Right cardiac atrium (tissue), 5 donors: ENCODE measurements at regions not wholly inside any gene's neighbourhood (a gene's known extent, or its start where the extent isn't known, plus 50 kb on each side); places are given as distances from the start of the nearest gene placed in this dataset.

Source experiments
- ATAC-seq, 2 donors: fragments of 200-7000 bp; cut with Tn5 transposase; one replicate each; pipeline versions ENCODE4 v1.8.0 to v1.9.1; 2020; ENCODE audit warnings: moderate library complexity in 2 of 2, mild to moderate bottlenecking in 1 of 2
- DNase-seq, 3 donors: peaks; one replicate each; pipeline ENCODE4 v3.0.0-alpha.2; 2020
- H3K27ac ChIP-seq: one replicate; pipeline ENCODE4 v1.5.1; 2013; ENCODE audit warnings: mild to moderate bottlenecking, low read length, control low read depth, moderate library complexity
- H3K27me3 ChIP-seq: one replicate; pipeline ENCODE4 v1.6.1; 2013; ENCODE audit not compliant: control insufficient read depth, insufficient read depth
- H3K4me1 ChIP-seq: one replicate; pipeline ENCODE4 v1.6.1; 2013; ENCODE audit warnings: low read length; ENCODE audit not compliant: control insufficient read depth, insufficient read depth
- H3K4me3 ChIP-seq: one replicate; pipeline ENCODE4 v1.5.1; 2013; ENCODE audit warnings: low read length, control low read depth
- H3K9me3 ChIP-seq: one replicate; pipeline ENCODE4 v1.6.1; 2013; ENCODE audit warnings: low read length; ENCODE audit not compliant: control insufficient read depth
- WGBS: extraction: QIAGEN DNeasy Blood & Tissue Kit; methylation state at CpG from one replicate; pipeline ENCODE4 v1.1.7; 2013; 5-methylcytosine and 5-hydroxymethylcytosine counted together
- intact Hi-C, 4 donors: fragments of 100-400 bp; cut with DNase I; formaldehyde crosslinking; loops; one replicate each; pipeline versions ENCODE4 v1.11.0 to v1.14.0; 2022 to 2023
- donor health status: healthy with polysubstance abuse.
- donor health status: DM: no; HTN: yes; CAD: no.
- donor health status: DM: no; HTN: no; CAD: no.
- donor health status: DM: no; HTN: yes; CAD: no; lungs with severe emphysema.
- donor health status: DM: yes; HTN: yes; CAD: no.

GRCh38 chr11:104830508-104830907, 67.8 kb downstream of the CASP12 start:
- Histone ChIP-seq H3K27me3 (no peaks in the 10 kb centered on the region), H3K9me3 (no peaks in the 10 kb centered on the region), H3K27ac (no peak overlapping the region), H3K4me3 (no peak overlapping the region), H3K4me1 (no peaks in the 10 kb centered on the region)
- DNase-seq (no peak), ATAC-seq (no peak)
- WGBS: 62% methylated on average over 5 of the region's 5 CpGs
- intact Hi-C loops: no loop called here

GRCh38 chr11:104830080-104830479, 68.2 kb downstream of the CASP12 start:
- Histone ChIP-seq H3K4me3 (no peak overlapping the region), H3K27ac (no peak overlapping the region), H3K9me3 (no peaks in the 10 kb centered on the region), H3K27me3 (no peaks in the 10 kb centered on the region), H3K4me1 (no peaks in the 10 kb centered on the region)
- DNase-seq (no peak), ATAC-seq (no peak)
- intact Hi-C loops: no loop called here
- WGBS: 43% methylated on average over 2 of the region's 2 CpGs

GRCh38 chr11:104826772-104827171, 71.5 kb downstream of the CASP12 start:
- 90% methylated on average over 1 of the region's 1 CpG for WGBS
- no peak overlapping the region for H3K4me3 ChIP-seq
- H3K27ac ChIP-seq: no peak overlapping the region
- ATAC-seq (no peak), DNase-seq (no peak)
- H3K4me1 ChIP-seq: no peaks in the 10 kb centered on the region
- H3K27me3 ChIP-seq: no peaks in the 10 kb centered on the region
- intact Hi-C loops: no loop called here
- no peaks in the 10 kb centered on the region for H3K9me3 ChIP-seq

- Histone ChIP-seq H3K27me3 (no peaks in the 10 kb centered on the region), H3K4me3 (no peak overlapping the region), H3K9me3 (no peaks in the 10 kb centered on the region), H3K4me1 (no peaks in the 10 kb centered on the region), H3K27ac (no peak overlapping the region)
- ATAC-seq (no peak), DNase-seq (no peak)
- intact Hi-C loops: no loop called here
- WGBS: 88% methylated on average over 1 of the region's 1 CpG
Measured at GRCh38 chr11:104823657-104824056, 74.6 kb downstream of the CASP12 start.

- WGBS: 91% methylated on average over 2 of the region's 2 CpGs
- Histone ChIP-seq H3K27me3 (no peaks in the 10 kb centered on the region), H3K27ac (no peak overlapping the region), H3K4me3 (no peak overlapping the region), H3K9me3 (no peaks in the 10 kb centered on the region), H3K4me1 (no peaks in the 10 kb centered on the region)
- intact Hi-C loops: no loop called here
- ATAC-seq (no peak), DNase-seq (no peak)
Measured at GRCh38 chr11:104820431-104820830, 77.8 kb downstream of the CASP12 start.

- Histone ChIP-seq H3K27ac (no peak overlapping the region), H3K4me3 (no peak overlapping the region), H3K9me3 (no peaks in the 10 kb centered on the region), H3K27me3 (no peaks in the 10 kb centered on the region), H3K4me1 (no peaks in the 10 kb centered on the region)
- WGBS: 82% methylated on average over 4 of the region's 4 CpGs
- DNase-seq (no peak), ATAC-seq (no peak)
- intact Hi-C loops: no loop called here
Measured at GRCh38 chr11:104819603-104820002, 78.7 kb downstream of the CASP12 start.

GRCh38 chr11:104819107-104819506, 79.2 kb downstream of the CASP12 start:
- ATAC-seq (no peak), DNase-seq (no peak)
- Histone ChIP-seq H3K27me3 (no peaks in the 10 kb centered on the region), H3K27ac (no peak overlapping the region), H3K9me3 (no peaks in the 10 kb centered on the region), H3K4me3 (no peak overlapping the region), H3K4me1 (no peaks in the 10 kb centered on the region)
- intact Hi-C loops: no loop called here

GRCh38 chr11:104817973-104818372, 80.3 kb downstream of the CASP12 start:
- WGBS: 75% methylated on average over 3 of the region's 3 CpGs
- ATAC-seq (no peak), DNase-seq (no peak)
- intact Hi-C loops: no loop called here
- no peaks in the 10 kb centered on the region for H3K4me1 ChIP-seq
- H3K9me3 ChIP-seq: no peaks in the 10 kb centered on the region
- no peaks in the 10 kb centered on the region for H3K27me3 ChIP-seq
- no peak overlapping the region for H3K27ac ChIP-seq
- no peak overlapping the region for H3K4me3 ChIP-seq

- 74% methylated on average over 2 of the region's 2 CpGs for WGBS
- intact Hi-C loops: no loop called here
- Histone ChIP-seq H3K9me3 (no peaks in the 10 kb centered on the region), H3K27ac (no peak overlapping the region), H3K27me3 (no peaks in the 10 kb centered on the region), H3K4me1 (no peaks in the 10 kb centered on the region), H3K4me3 (no peak overlapping the region)
- DNase-seq (no peak), ATAC-seq (no peak)
Measured at GRCh38 chr11:104813532-104813931, 84.7 kb downstream of the CASP12 start.

- WGBS: 80% methylated on average over 8 of the region's 8 CpGs
- no peak overlapping the region for H3K4me3 ChIP-seq
- intact Hi-C loops: no loop called here
- DNase-seq (no peak), ATAC-seq (no peak)
- no peaks in the 10 kb centered on the region for H3K4me1 ChIP-seq
- no peaks in the 10 kb centered on the region for H3K9me3 ChIP-seq
- no peak overlapping the region for H3K27ac ChIP-seq
- H3K27me3 ChIP-seq: no peaks in the 10 kb centered on the region
Measured at GRCh38 chr11:104812103-104812788, 86.0 kb downstream of the CASP12 start.

GRCh38 chr11:104803776-104804175, 94.5 kb downstream of the CASP12 start:
- Histone ChIP-seq H3K27me3 (no peaks in the 10 kb centered on the region), H3K4me3 (no peak overlapping the region), H3K27ac (no peak overlapping the region), H3K9me3 (no peaks in the 10 kb centered on the region), H3K4me1 (no peaks in the 10 kb centered on the region)
- intact Hi-C loops: no loop called here
- WGBS: 72% methylated on average over 2 of the region's 2 CpGs
- ATAC-seq (no peak), DNase-seq (no peak)

GRCh38 chr11:104799251-104799650, 99.0 kb downstream of the CASP12 start:
- Histone ChIP-seq H3K27me3 (no peaks in the 10 kb centered on the region), H3K27ac (no peak overlapping the region), H3K4me1 (no peaks in the 10 kb centered on the region), H3K4me3 (no peak overlapping the region), H3K9me3 (peaks cover 2% of the 10 kb centered on the region)
- ATAC-seq: no peak
- no peak for DNase-seq
- intact Hi-C loops: no loop called here
- WGBS: 86% methylated on average over 1 of the region's 1 CpG
